DMS114 treated with DMSO at 0.1 percent for 48 hours (cell line): ENCODE measurements at regions not wholly inside any gene's neighbourhood (a gene's known extent, or its start where the extent isn't known, plus 50 kb on each side); places are given as distances from the start of the nearest gene placed in this dataset.
"Not testable (repeated sequence)": the region's sequence is repeated elsewhere in the genome, so short reads cannot be mapped to it uniquely, and the experiment has no call there.

ENCODE experiments used
- DNase-seq: peaks from one replicate; lab custom pipeline; 2025; ENCODE audit not compliant: unreplicated experiment; lab: John Stamatoyannopoulos, UW

GRCh38 chrX:42832764-42833549 is 55.0 kb upstream of the PPP1R2C start:
- no peak for DNase-seq

DNA sequence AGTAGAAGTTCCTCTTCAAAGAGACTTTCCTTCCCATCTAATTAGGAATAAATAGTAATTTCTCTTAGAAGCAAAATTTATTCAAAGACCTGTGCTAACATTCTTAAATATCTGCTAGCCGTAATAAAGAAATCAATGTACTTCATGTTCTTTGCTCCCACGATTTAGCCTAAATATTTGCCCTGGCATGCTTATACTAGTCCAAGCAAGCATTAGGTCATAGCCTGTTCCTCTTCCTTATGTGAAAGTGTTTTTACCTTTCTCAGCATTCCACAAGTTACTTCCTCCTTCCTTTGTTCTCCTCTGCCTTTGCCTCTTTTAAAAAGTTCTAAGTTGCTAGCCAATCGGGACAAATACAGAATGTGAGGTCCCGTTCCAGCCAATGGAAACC is 55.6 kb upstream of the PPP1R2C start:
- DNase-seq: not testable (repeated sequence)

GRCh38 chrX:42837101-42837726 is 59.3 kb upstream of the PPP1R2C start:
- no peak for DNase-seq

GRCh38 chrX:42837747-42838146 is 59.8 kb upstream of the PPP1R2C start:
- DNase-seq: no peak

- DNase-seq: no peak
Measured at GRCh38 chrX:42839632-42840031, 61.7 kb upstream of the PPP1R2C start.

DNA sequence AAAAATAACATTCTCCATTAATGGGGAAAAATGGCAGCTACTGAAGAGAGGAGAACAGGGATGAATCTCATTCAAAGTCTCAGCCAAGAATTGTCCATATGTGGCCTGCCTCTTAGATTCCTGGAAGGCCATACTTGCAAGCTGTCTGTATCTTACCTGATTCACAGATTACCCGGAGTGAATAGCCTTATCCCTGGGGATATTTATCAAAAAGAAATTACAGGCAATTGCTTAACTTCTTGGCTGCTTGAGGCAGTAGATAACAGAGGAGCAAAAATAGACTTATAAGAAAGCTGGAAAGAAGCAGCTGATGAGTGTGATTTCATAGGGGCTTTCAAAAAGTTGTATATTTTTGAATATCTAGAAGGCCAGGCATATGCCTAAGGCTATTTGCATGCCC is 68.8 kb upstream of the PPP1R2C start:
- DNase-seq: no peak

- DNase-seq: no peak
Measured at GRCh38 chrX:42855259-42855658, 77.3 kb upstream of the PPP1R2C start.

DNA sequence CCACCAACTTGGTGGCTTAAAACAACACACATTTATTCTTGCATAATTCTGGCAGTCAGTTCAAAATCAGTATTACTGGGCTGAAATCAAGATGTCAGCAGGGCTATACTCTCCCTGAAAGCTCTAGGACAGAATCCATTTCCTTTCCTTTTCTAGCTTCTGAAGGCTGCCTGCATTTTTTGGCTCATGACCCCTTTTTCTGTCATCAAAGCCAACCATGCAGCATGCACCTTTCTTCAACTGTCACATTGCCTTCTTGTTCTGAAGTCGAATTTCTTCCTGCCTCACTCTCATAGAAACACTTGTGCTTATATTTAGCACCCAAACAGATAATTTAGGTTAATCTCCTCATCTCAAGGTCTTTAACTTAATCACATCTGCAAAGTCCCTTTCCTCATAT is 79.8 kb upstream of the PPP1R2C start:
- no peak for DNase-seq

DNA sequence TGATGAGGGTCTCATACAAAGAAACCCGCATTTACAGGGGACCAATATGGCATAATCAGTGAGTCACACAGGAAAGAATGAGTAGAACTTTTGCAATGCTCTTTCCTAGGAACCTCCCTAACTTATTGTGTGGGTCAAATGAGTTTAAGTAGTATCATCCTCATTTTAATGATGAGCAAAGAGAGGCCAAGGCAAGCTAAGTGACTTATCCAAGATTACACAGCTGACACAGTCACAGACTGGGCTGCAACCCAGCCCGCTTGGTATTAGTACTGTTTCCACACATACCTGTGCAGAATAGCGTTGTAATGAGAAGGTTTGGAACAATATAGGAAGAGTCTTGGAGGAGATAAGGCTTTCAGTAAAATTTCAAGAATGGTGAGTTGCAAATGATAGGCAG is 91.0 kb upstream of the PPP1R2C start:
- DNase-seq: no peak

DNA sequence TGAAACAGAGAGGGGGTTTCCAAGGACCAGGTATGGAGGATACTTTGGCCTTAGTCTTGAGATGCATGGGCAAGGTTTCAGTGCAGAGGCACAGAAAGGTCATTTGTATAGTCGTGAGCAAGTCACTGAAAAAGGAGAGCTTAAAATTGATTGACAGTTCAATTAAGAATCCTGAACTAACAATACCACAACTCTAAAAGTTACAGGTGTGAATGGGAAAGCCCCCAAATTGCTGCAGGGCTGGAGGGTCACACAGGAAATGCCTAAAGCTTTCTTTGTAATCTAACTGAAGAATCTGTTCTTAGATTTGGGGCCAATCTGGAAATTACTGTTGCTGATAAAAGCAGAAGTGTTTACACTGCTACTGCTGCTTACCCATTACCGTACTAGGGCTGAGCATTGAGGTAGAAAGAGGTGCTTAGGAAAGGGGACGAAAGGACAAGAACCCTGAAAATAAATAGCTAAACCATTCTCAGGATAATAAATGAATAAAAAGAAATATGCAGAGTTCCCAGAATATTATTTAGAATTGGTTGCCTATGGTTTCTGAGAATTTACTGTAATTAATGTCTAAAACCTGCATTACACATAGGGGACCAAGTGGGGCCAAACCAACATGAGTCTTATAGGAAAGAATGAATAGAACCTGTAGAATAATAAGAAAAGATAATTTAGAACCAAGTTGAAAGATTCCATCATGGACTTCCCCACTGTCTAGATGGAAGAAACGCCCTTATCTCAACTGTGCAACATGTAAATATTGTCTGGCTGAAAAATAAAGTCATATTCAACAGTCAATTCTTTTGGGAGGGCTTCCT is 91.9 kb upstream of the PPP1R2C start:
- DNase-seq: no peak

DNA sequence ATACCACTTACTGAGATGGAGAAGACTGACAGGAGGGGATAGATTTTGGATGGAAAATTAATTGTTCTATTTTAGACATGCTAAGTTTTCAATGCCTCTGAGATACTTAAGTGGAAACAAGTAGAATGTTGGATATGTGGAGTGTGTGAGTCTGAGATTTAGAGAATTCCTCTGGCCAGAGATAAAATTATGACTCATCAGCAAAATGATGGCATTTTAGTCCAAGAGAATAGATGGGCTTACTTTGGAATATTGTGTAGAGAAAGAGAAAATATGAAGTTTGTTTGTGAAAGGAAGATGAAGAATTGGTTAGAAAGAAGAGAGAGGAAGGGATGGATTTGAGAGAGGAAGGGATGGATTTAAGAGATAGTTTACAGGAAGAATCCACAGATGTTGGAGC is 108.6 kb upstream of the PPP1R2C start:
- DNase-seq: no peak

GRCh38 chrX:42900947-42901346 is 123.0 kb upstream of the PPP1R2C start:
- DNase-seq: no peak

- no peak for DNase-seq
Measured at GRCh38 chrX:42902513-42902912, 124.5 kb upstream of the PPP1R2C start.

DNA sequence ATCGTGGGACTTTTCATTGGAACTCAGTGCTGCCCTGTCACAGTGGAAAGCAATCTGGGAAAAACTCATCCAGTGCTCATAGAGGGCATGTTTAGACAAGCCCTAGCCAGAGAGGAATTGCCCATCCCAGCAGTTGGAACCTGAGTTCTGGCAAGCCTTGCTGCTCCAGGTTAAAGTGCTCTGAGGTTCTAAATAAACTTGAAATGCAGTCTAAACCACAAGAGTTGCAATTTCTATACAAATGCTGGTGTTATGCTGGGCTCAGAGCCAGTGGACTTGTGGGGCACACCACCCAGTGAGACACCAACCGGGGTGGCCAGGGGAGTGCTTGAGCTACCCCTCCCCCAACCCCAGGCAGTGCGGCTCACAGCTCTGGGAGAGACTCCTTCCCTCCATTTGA is 142.8 kb upstream of the PPP1R2C start:
- no peak for DNase-seq

- DNase-seq: no peak
Measured at GRCh38 chrX:42930071-42930470, 152.1 kb upstream of the PPP1R2C start.

DNA sequence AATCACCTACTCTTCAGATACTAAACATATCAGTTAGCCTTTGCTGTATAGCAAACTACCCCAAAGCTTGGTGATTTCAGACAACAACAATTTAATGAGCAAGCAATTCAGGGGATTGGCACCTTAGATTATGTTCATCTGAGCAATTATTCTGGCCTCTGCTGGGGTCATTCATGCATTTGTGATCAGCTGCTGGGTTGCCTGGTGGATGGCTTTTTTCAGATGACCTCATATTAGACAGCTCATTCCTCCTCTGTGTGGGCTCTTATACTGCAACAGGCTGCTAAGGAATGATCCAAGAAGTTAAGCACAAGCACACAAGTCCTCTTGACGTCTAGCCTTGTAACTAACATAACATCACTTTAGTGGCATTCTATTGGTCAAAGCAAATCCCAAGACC is 153.0 kb upstream of the PPP1R2C start:
- DNase-seq: no peak

GRCh38 chrX:42933187-42933586 is 155.2 kb upstream of the PPP1R2C start:
- DNase-seq: no peak

GRCh38 chrX:42934020-42934726 is 156.2 kb upstream of the PPP1R2C start:
- no peak for DNase-seq

DNA sequence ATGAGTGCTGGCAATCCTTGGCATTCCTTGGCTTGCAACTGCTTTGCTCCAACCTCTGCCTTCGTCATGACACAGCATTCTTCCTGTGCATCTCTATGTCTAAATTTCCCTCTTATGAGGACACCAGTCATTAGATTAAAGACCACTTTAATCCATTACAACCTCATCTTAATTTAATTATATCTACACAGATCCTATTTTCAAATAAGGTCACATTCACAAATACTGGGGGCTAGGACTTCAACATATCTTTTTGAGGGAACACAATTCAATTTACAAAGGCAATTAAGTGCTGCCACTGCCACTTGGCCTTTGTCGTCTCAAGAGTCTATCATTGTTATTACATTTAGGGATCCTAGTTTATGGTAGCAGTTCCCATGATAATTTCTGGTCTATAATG is 163.7 kb upstream of the PPP1R2C start:
- DNase-seq: no peak

GRCh38 chrX:42943051-42943974 is 165.3 kb upstream of the PPP1R2C start:
- no peak for DNase-seq
